HepG2 (cell line): ENCODE measurements at regions not wholly inside any gene's neighbourhood (a gene's known extent, or its start where the extent isn't known, plus 50 kb on each side); places are given as distances from the start of the nearest gene placed in this dataset.

ENCODE experiments used
- ATAC-seq: fragments of 200-7000 bp; cut with Tn5 transposase; 3 replicates; pipeline ENCODE4 v1.9.1; 2020; ENCODE audit warnings: mild to moderate bottlenecking, moderate library complexity
- BruUV-seq: library from RNA; stranded (reverse); fragments of 400-500 nt; replicated peaks from 2 replicates; lab custom pipeline; 2021; lab: Mats Ljungman, UMichigan
- CTCF ChIA-PET: fragments of 300-600 bp; formaldehyde crosslinking; extraction: SDS; loops from one replicate; lab custom pipeline; 2021; ENCODE audit warnings: low total read pairs, inconsistent platforms, low intra/inter-chr PET ratio; lab: Yijun Ruan, JAX
- POLR2A ChIA-PET: fragments of 350-600 bp; sonication (Branson Sonifier 250); formaldehyde crosslinking; loops from one replicate; lab custom pipeline; 2020; ENCODE audit warnings: antibody characterized with exemption, inconsistent platforms; lab: Yijun Ruan, JAX
- DNase-seq: peaks from one replicate; pipeline ENCODE4 v3.0.0-alpha.2; 2015; ENCODE audit warnings: low spot score
- FAIRE-seq: peaks from 3 replicates; lab custom pipeline; 2011; peaks lifted over from hg19 to GRCh38; lab: Jason Lieb, UNC
- H2AFZ ChIP-seq: one replicate; pipeline ENCODE4 v1.6.1; 2011; ENCODE audit warnings: low read length, inconsistent platforms
- H3K27ac ChIP-seq: fragments of 300-600 bp; 3 replicates; pipeline ENCODE4 v1.8.0; 2011; ENCODE audit warnings: mixed run types, mild to moderate bottlenecking, mixed read lengths, low read length, inconsistent platforms; ENCODE audit not compliant: insufficient read depth; ENCODE audit errors: extremely low read length
- H3K27me3 ChIP-seq, 2 experiments: fragments of 200-600 bp in 1 of 2; 2 replicates in 1 of 2; 3 replicates in 1 of 2; pipeline versions ENCODE4 v1.6.0 to v1.8.0; 2011; ENCODE audit warnings: low read length in 2 of 2, mild to moderate bottlenecking in 2 of 2, moderate library complexity in 2 of 2, inconsistent platforms in 1 of 2; ENCODE audit not compliant: insufficient read depth in 2 of 2, control insufficient read depth in 1 of 2
- H3K36me3 ChIP-seq, 2 experiments: fragments of 200-600 bp in 1 of 2; replicated peaks in 1 of 2; 2 replicates in 1 of 2; 3 replicates in 1 of 2; pipeline versions ENCODE4 v1.5.1 to v1.8.0; 2011; ENCODE audit warnings: low read length in 2 of 2, inconsistent platforms in 1 of 2; ENCODE audit not compliant: insufficient read depth in 2 of 2, control insufficient read depth in 1 of 2
- H3K4me1 ChIP-seq: 2 replicates; pipeline ENCODE4 v1.5.1; 2012; ENCODE audit warnings: low read length, inconsistent platforms; ENCODE audit not compliant: insufficient read depth
- H3K4me2 ChIP-seq: 2 replicates; pipeline ENCODE4 v1.6.0; 2011; ENCODE audit warnings: low read depth, low read length, inconsistent platforms
- H3K4me3 ChIP-seq, 3 experiments: fragments of 200-600 bp in 1 of 3; sonication (generic), shearing (Covaris generic) in 1 of 3; replicated peaks in 1 of 3; 2 replicates each; pipeline ENCODE4 v1.5.1; 2011 to 2016; ENCODE audit warnings: low read length in 3 of 3, inconsistent platforms in 2 of 3, low read depth in 2 of 3, mild to moderate bottlenecking in 2 of 3, control low read depth in 1 of 3, mixed read lengths in 1 of 3; ENCODE audit not compliant: insufficient read depth in 1 of 3
- H3K79me2 ChIP-seq: one replicate; pipeline ENCODE4 v1.6.1; 2011; ENCODE audit warnings: low read length, inconsistent platforms; ENCODE audit not compliant: insufficient read depth
- H3K9ac ChIP-seq: 2 replicates; pipeline ENCODE4 v1.6.0; 2011; ENCODE audit warnings: mild to moderate bottlenecking, low read depth, low read length, inconsistent platforms; ENCODE audit not compliant: insufficient read depth
- H3K9me3 ChIP-seq: 2 replicates; pipeline ENCODE4 v1.5.1; 2012; ENCODE audit warnings: mild to moderate bottlenecking, low read length
- H4K20me1 ChIP-seq: 2 replicates; pipeline ENCODE4 v1.6.0; 2011; ENCODE audit warnings: inconsistent platforms, mild to moderate bottlenecking, low read length, moderate library complexity; ENCODE audit not compliant: insufficient read depth
- AHR ChIP-seq: IDR thresholded peaks from 2 replicates; pipeline ENCODE4 v1.6.1; 2018; ENCODE audit warnings: missing genetic modification reagents, missing compliant biosample characterization
- FOXP1 ChIP-seq, 2 experiments: fragments of 450-650 bp in 1 of 2; IDR thresholded peaks; 2 replicates each; pipeline ENCODE4 v1.6.1; 2017 to 2018; ENCODE audit warnings: antibody characterized with exemption in 1 of 2
- JUNB ChIP-seq: sonication (generic); formaldehyde crosslinking; IDR thresholded peaks from 2 replicates; pipeline ENCODE4 v1.8.0; 2022; ENCODE audit warnings: missing genetic modification reagents, mild to moderate bottlenecking, borderline replicate concordance
- ZNF10 ChIP-seq: sonication (generic); formaldehyde crosslinking; IDR thresholded peaks from 2 replicates; pipeline ENCODE4 v1.4.0; 2020; ENCODE audit warnings: mild to moderate bottlenecking, low read depth, missing genetic modification reagents, borderline replicate concordance
- ZNF354B ChIP-seq: sonication (generic); formaldehyde crosslinking; IDR thresholded peaks from 2 replicates; pipeline ENCODE4 v1.8.0; 2022; ENCODE audit warnings: mild to moderate bottlenecking, missing genetic modification reagents
- WGBS: methylation state at CpG from one replicate; pipeline ENCODE4 v1.1.6; 2017; ENCODE audit warnings: low lambda C conversion rate; 5-methylcytosine and 5-hydroxymethylcytosine counted together
- in situ Hi-C: cut with HindIII; loops from 2 replicates; pipeline ENCODE4 v1.10.0; 2017; ENCODE audit warnings: low pct_unique_long_range_greater_than_20kb; ENCODE audit not compliant: extremely low pct_ligation_motif_present
- intact Hi-C: fragments of 100-400 bp; cut with micrococcal nuclease; formaldehyde crosslinking; loops from one replicate; pipeline ENCODE4 v1.10.0; 2022; ENCODE audit not compliant: unreplicated experiment
- TF ChIP-seq, protein P1 (sequence below): sonication (generic); formaldehyde crosslinking; IDR thresholded peaks from 2 replicates; pipeline ENCODE4 v1.9.0; 2021; ENCODE audit warnings: missing genetic modification reagents, borderline replicate concordance
- TF ChIP-seq, protein P2 (sequence below): sonication (generic); formaldehyde crosslinking; IDR thresholded peaks from 2 replicates; pipeline ENCODE4 v1.4.0; 2020; ENCODE audit warnings: missing genetic modification reagents, borderline replicate concordance
- TF ChIP-seq, protein P3 (sequence below): sonication (generic); formaldehyde crosslinking; IDR thresholded peaks from 2 replicates; pipeline ENCODE4 v1.4.0; 2020; ENCODE audit warnings: missing genetic modification reagents, borderline replicate concordance
- TF ChIP-seq, protein P4 (sequence below): IDR thresholded peaks from 2 replicates; pipeline ENCODE4 v1.6.1; 2012; ENCODE audit warnings: inconsistent platforms

DNA sequence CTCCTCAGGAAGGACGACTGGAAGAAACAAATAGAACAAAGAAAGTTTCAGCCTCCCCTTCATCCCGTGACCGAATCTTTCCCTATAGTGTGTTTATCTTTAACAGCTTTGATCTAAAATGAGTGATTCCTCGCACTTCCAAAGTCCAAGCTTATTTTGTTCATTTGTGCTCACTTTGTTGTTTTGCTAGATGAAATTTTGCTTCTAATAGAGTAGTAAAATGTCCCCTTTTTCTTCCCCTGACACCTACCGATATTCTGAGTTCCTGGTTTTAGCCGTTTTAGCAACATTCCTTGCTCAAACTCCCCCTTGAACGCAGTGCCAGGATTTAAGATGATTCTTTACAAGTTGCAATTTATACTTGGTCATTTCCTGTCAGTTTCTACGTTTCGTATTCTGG is 204.2 kb downstream of the FGF9 start:
- ChIA-PET CTCF (no interaction called here), POLR2A (no interaction called here)
- WGBS = 11% methylated on average over 9 of the region's 9 CpGs
- H3K79me2 ChIP-seq = no peaks in the 10 kb centered on the region
- H4K20me1 ChIP-seq = no peaks in the 10 kb centered on the region
- peaks cover 0 to 6% of the 10 kb centered on the region in 2 experiments; a peak in 1 of 5 replicates for H3K27me3 ChIP-seq
- no peak overlapping the region for H3K4me3 ChIP-seq
- H3K9ac ChIP-seq = no peak overlapping the region
- FAIRE-seq (no peak), DNase-seq (no peak), ATAC-seq (no peak)
- in situ Hi-C loops (loop anchor here (25.0 kb wide), 1 partner anchor 88 kb away; no protein-coding TSS in a partner anchor), intact Hi-C loops (no loop called here)
- H3K27ac ChIP-seq = no peak overlapping the region
- no TSS peak for BruUV-seq
- peaks cover 31% of the 10 kb centered on the region for H3K4me1 ChIP-seq
- no peak overlapping the region for H2AFZ ChIP-seq
- H3K9me3 ChIP-seq = no peaks in the 10 kb centered on the region
- TF ChIP-seq FOXP1 (IDR thresholded peaks at IDR 0.05) (no peak), FOXP1 (CRISPR knock-in tag; IDR thresholded peaks at IDR 0.05) (no peak), JUNB (CRISPR knock-in tag) (no peak), ZNF10 (CRISPR knock-in tag) (no peak)
- TF ChIP-seq, protein P1, sequence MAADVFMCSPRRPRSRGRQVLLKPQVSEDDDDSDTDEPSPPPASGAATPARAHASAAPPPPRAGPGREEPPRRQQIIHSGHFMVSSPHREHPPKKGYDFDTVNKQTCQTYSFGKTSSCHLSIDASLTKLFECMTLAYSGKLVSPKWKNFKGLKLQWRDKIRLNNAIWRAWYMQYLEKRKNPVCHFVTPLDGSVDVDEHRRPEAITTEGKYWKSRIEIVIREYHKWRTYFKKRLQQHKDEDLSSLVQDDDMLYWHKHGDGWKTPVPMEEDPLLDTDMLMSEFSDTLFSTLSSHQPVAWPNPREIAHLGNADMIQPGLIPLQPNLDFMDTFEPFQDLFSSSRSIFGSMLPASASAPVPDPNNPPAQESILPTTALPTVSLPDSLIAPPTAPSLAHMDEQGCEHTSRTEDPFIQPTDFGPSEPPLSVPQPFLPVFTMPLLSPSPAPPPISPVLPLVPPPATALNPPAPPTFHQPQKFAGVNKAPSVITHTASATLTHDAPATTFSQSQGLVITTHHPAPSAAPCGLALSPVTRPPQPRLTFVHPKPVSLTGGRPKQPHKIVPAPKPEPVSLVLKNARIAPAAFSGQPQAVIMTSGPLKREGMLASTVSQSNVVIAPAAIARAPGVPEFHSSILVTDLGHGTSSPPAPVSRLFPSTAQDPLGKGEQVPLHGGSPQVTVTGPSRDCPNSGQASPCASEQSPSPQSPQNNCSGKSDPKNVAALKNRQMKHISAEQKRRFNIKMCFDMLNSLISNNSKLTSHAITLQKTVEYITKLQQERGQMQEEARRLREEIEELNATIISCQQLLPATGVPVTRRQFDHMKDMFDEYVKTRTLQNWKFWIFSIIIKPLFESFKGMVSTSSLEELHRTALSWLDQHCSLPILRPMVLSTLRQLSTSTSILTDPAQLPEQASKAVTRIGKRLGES = no peak
- H3K4me2 ChIP-seq = peak overlapping the region; percentile 26
- no peaks in the 10 kb centered on the region for H3K36me3 ChIP-seq

DNA sequence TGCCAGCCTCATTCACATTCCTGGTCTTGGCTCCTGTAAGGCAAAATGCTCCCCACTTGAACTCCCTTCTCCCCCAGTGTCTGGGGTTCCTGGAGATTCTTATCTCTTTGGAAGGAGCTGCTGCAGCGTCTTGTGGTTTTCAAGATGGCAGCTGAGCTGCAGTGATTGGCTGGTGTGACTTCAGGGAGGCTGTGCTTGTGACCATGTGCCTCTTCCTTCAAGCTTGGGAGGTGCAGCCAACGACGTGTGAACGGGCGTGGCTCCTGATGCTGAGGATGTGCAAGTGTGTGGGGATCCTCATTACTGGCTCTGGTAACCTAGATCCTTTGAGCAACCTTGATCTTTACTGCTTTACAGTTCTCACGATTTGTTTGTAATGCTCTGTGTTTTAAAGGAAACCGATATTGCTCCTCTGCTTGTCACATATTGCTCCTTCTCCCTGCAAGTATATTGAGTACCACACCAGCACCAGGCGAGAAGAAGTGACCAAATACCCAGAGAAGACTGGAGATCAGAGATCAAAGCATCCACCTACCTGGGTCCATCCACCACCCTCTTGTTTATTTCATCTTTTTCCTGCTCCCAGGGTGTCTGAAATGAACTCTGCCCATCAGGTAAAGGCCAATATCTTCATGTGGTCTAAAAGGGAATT is 208.5 kb downstream of the FGF9 start:
- no peaks in the 10 kb centered on the region for H3K36me3 ChIP-seq
- H3K79me2 ChIP-seq = no peaks in the 10 kb centered on the region
- no peak for FAIRE-seq
- H4K20me1 ChIP-seq = no peaks in the 10 kb centered on the region
- no peaks in the 10 kb centered on the region; a peak in 1 of 5 replicates for H3K27me3 ChIP-seq
- intact Hi-C loops = no loop called here
- H3K4me2 ChIP-seq = no peak overlapping the region
- H3K4me1 ChIP-seq = peaks cover 15% of the 10 kb centered on the region
- no peak overlapping the region for H3K9ac ChIP-seq
- H3K9me3 ChIP-seq = no peaks in the 10 kb centered on the region
- DNase-seq = no peak
- H3K27ac ChIP-seq = no peak overlapping the region
- ATAC-seq = no peak
- no peak overlapping the region for H3K4me3 ChIP-seq
- ChIA-PET CTCF (no interaction called here), POLR2A (no interaction called here)
- BruUV-seq = no TSS peak
- H2AFZ ChIP-seq = no peak overlapping the region
- 49% methylated on average over 8 of the region's 8 CpGs for WGBS
- in situ Hi-C loops = loop anchor here (25.0 kb wide), 1 partner anchor 92 kb away; no protein-coding TSS in a partner anchor
- TF ChIP-seq, protein P2, sequence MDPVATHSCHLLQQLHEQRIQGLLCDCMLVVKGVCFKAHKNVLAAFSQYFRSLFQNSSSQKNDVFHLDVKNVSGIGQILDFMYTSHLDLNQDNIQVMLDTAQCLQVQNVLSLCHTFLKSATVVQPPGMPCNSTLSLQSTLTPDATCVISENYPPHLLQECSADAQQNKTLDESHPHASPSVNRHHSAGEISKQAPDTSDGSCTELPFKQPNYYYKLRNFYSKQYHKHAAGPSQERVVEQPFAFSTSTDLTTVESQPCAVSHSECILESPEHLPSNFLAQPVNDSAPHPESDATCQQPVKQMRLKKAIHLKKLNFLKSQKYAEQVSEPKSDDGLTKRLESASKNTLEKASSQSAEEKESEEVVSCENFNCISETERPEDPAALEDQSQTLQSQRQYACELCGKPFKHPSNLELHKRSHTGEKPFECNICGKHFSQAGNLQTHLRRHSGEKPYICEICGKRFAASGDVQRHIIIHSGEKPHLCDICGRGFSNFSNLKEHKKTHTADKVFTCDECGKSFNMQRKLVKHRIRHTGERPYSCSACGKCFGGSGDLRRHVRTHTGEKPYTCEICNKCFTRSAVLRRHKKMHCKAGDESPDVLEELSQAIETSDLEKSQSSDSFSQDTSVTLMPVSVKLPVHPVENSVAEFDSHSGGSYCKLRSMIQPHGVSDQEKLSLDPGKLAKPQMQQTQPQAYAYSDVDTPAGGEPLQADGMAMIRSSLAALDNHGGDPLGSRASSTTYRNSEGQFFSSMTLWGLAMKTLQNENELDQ (CRISPR knock-in tag) = no peak
- TF ChIP-seq ZNF354B (CRISPR knock-in tag) = no peak
- TF ChIP-seq, protein P3, sequence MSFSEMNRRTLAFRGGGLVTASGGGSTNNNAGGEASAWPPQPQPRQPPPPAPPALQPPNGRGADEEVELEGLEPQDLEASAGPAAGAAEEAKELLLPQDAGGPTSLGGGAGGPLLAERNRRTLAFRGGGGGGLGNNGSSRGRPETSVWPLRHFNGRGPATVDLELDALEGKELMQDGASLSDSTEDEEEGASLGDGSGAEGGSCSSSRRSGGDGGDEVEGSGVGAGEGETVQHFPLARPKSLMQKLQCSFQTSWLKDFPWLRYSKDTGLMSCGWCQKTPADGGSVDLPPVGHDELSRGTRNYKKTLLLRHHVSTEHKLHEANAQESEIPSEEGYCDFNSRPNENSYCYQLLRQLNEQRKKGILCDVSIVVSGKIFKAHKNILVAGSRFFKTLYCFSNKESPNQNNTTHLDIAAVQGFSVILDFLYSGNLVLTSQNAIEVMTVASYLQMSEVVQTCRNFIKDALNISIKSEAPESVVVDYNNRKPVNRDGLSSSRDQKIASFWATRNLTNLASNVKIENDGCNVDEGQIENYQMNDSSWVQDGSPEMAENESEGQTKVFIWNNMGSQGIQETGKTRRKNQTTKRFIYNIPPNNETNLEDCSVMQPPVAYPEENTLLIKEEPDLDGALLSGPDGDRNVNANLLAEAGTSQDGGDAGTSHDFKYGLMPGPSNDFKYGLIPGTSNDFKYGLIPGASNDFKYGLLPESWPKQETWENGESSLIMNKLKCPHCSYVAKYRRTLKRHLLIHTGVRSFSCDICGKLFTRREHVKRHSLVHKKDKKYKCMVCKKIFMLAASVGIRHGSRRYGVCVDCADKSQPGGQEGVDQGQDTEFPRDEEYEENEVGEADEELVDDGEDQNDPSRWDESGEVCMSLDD = no peak
- TF ChIP-seq AHR = no peak
- TF ChIP-seq, protein P4, sequence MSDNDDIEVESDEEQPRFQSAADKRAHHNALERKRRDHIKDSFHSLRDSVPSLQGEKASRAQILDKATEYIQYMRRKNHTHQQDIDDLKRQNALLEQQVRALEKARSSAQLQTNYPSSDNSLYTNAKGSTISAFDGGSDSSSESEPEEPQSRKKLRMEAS = no peak
